Karpas-422 (cell line): ENCODE measurements at regions not wholly inside any gene's neighbourhood (a gene's known extent, or its start where the extent isn't known, plus 50 kb on each side); places are given as distances from the start of the nearest gene placed in this dataset.

Source experiments
- DNase-seq: peaks from one replicate; pipeline ENCODE4 v3.0.0-alpha.2; 2015
- H2AFZ ChIP-seq: fragments of 200-600 bp; sonication (generic); 2 replicates; pipeline ENCODE4 v1.6.1; 2014; ENCODE audit warnings: antibody characterized with exemption, low read length, mixed read lengths
- H3K27ac ChIP-seq: fragments of 200-600 bp; sonication (generic); 2 replicates; pipeline ENCODE4 v1.5.1; 2014; ENCODE audit warnings: mild to moderate bottlenecking, low read length, moderate library complexity
- H3K27me3 ChIP-seq: fragments of 200-600 bp; sonication (generic); 2 replicates; pipeline ENCODE4 v1.6.1; 2014; ENCODE audit warnings: low read length, mixed read lengths
- H3K36me3 ChIP-seq: fragments of 200-600 bp; sonication (generic); 2 replicates; pipeline ENCODE4 v1.6.1; 2014; ENCODE audit warnings: low read length, mixed read lengths; ENCODE audit not compliant: insufficient read depth
- H3K4me1 ChIP-seq: fragments of 200-600 bp; sonication (generic); 2 replicates; pipeline ENCODE4 v1.6.1; 2014; ENCODE audit warnings: mild to moderate bottlenecking, low read length, mixed read lengths
- H3K4me2 ChIP-seq: fragments of 200-600 bp; sonication (generic); 2 replicates; pipeline ENCODE4 v1.6.1; 2014; ENCODE audit warnings: low read length, low read depth, mild to moderate bottlenecking; ENCODE audit not compliant: poor library complexity, severe bottlenecking
- H3K4me3 ChIP-seq: fragments of 200-600 bp; sonication (generic); 2 replicates; pipeline ENCODE4 v1.5.1; 2014; ENCODE audit warnings: mild to moderate bottlenecking, antibody characterized with exemption, low read length, mixed read lengths
- H3K79me2 ChIP-seq: fragments of 200-600 bp; sonication (generic); 2 replicates; pipeline ENCODE4 v1.6.1; 2014; ENCODE audit warnings: mild to moderate bottlenecking, low read length, mixed read lengths
- H3K9ac ChIP-seq: fragments of 200-600 bp; sonication (generic); 2 replicates; pipeline ENCODE4 v1.6.0; 2014; ENCODE audit warnings: low read length
- H3K9me2 ChIP-seq: fragments of 200-600 bp; sonication (generic), shearing (Covaris generic); replicated peaks from 2 replicates; pipeline ENCODE4 v1.6.0; 2014; ENCODE audit warnings: mild to moderate bottlenecking, low read length, moderate library complexity; ENCODE audit not compliant: insufficient read depth
- H3K9me3 ChIP-seq: fragments of 300-700, 200-600 bp; sonication (generic); 2 replicates; pipeline ENCODE4 v1.6.1; 2014; ENCODE audit warnings: low read length, mixed read lengths
- H4K20me1 ChIP-seq: fragments of 200-600 bp; sonication (generic); 2 replicates; pipeline ENCODE4 v1.6.1; 2014; ENCODE audit warnings: mild to moderate bottlenecking, antibody characterized with exemption, low read length, low read depth; ENCODE audit not compliant: insufficient read depth

GRCh38 chr4:116870686-116871085 is 214.7 kb downstream of the TRAM1L1 start:
- Histone ChIP-seq H3K4me2 (no peak overlapping the region), H4K20me1 (no peaks in the 10 kb centered on the region), H3K27me3 (no peaks in the 10 kb centered on the region), H3K4me3 (no peak overlapping the region), H3K9me3 (peaks cover 18% of the 10 kb centered on the region; the same call in 1 of the 2 replicates), H3K27ac (no peak overlapping the region), H3K79me2 (no peaks in the 10 kb centered on the region), H3K36me3 (no peaks in the 10 kb centered on the region), H3K9ac (no peak overlapping the region), H3K4me1 (no peaks in the 10 kb centered on the region), H3K9me2 (no peaks in the 10 kb centered on the region), H2AFZ (no peak overlapping the region)
- DNase-seq = no peak

GRCh38 chr4:116866106-116866505 is 219.3 kb downstream of the TRAM1L1 start:
- no peaks in the 10 kb centered on the region for H3K79me2 ChIP-seq
- no peaks in the 10 kb centered on the region for H4K20me1 ChIP-seq
- peaks cover 19% of the 10 kb centered on the region; the same call in 1 of the 2 replicates for H3K9me3 ChIP-seq
- no peak overlapping the region for H3K9ac ChIP-seq
- H3K27ac ChIP-seq = no peak overlapping the region
- no peaks in the 10 kb centered on the region for H3K36me3 ChIP-seq
- DNase-seq = no peak
- H3K4me3 ChIP-seq = no peak overlapping the region
- H2AFZ ChIP-seq = no peak overlapping the region
- peaks cover 6% of the 10 kb centered on the region; the same call in 1 of the 2 replicates for H3K9me2 ChIP-seq
- no peaks in the 10 kb centered on the region for H3K4me1 ChIP-seq
- H3K4me2 ChIP-seq = no peak overlapping the region
- no peaks in the 10 kb centered on the region for H3K27me3 ChIP-seq

GRCh38 chr4:116862592-116862991 is 222.8 kb downstream of the TRAM1L1 start:
- H3K4me3 ChIP-seq = no peak overlapping the region
- H3K36me3 ChIP-seq = no peaks in the 10 kb centered on the region
- no peak overlapping the region for H3K4me2 ChIP-seq
- no peak for DNase-seq
- no peaks in the 10 kb centered on the region for H3K27me3 ChIP-seq
- no peaks in the 10 kb centered on the region for H4K20me1 ChIP-seq
- no peak overlapping the region for H2AFZ ChIP-seq
- H3K9me3 ChIP-seq = peaks cover 22% of the 10 kb centered on the region
- H3K4me1 ChIP-seq = no peaks in the 10 kb centered on the region
- H3K9me2 ChIP-seq = peaks cover 6% of the 10 kb centered on the region; the same call in 1 of the 2 replicates
- no peak overlapping the region for H3K9ac ChIP-seq
- H3K79me2 ChIP-seq = no peaks in the 10 kb centered on the region
- H3K27ac ChIP-seq = no peak overlapping the region

GRCh38 chr4:116860891-116861290 is 224.5 kb downstream of the TRAM1L1 start:
- H2AFZ ChIP-seq = no peak overlapping the region
- H3K27me3 ChIP-seq = no peaks in the 10 kb centered on the region
- peaks cover 26% of the 10 kb centered on the region for H3K9me3 ChIP-seq
- H3K9me2 ChIP-seq = peaks cover 6% of the 10 kb centered on the region; the same call in 1 of the 2 replicates
- no peaks in the 10 kb centered on the region for H3K36me3 ChIP-seq
- no peaks in the 10 kb centered on the region for H3K4me1 ChIP-seq
- no peaks in the 10 kb centered on the region for H3K79me2 ChIP-seq
- no peak for DNase-seq
- H4K20me1 ChIP-seq = no peaks in the 10 kb centered on the region
- H3K9ac ChIP-seq = no peak overlapping the region
- no peak overlapping the region for H3K4me3 ChIP-seq
- no peak overlapping the region for H3K27ac ChIP-seq
- no peak overlapping the region for H3K4me2 ChIP-seq

DNA sequence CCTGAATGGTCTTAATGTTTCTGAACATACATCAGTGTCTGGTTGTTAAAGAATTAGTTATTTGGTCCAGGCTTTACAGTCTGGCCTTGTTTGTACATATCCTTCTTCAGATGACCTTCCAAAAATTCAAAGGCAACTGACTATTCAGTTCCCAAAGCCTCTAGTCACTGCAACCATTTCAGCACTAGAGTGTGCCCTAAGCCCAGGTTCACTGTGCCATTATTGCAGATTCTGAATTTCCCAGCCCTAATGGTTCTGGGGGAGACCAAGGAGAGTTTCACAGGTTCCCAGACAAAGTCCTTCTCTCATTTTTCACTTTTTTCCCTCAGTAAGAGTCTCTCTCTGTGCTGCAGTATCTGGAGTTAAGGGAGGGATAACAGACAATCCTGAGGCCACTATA is 235.8 kb downstream of the TRAM1L1 start:
- H3K36me3 ChIP-seq = no peaks in the 10 kb centered on the region
- H2AFZ ChIP-seq = no peak overlapping the region
- H3K9me3 ChIP-seq = peaks cover 24% of the 10 kb centered on the region
- H3K4me1 ChIP-seq = no peaks in the 10 kb centered on the region
- no peak overlapping the region for H3K4me2 ChIP-seq
- no peaks in the 10 kb centered on the region for H4K20me1 ChIP-seq
- no peak for DNase-seq
- H3K27me3 ChIP-seq = no peaks in the 10 kb centered on the region
- no peaks in the 10 kb centered on the region for H3K79me2 ChIP-seq
- no peak overlapping the region for H3K9ac ChIP-seq
- no peak overlapping the region for H3K27ac ChIP-seq
- no peaks in the 10 kb centered on the region for H3K9me2 ChIP-seq
- H3K4me3 ChIP-seq = no peak overlapping the region

GRCh38 chr4:116847616-116848015 is 237.8 kb downstream of the TRAM1L1 start:
- no peaks in the 10 kb centered on the region for H3K4me1 ChIP-seq
- no peaks in the 10 kb centered on the region for H3K36me3 ChIP-seq
- H3K4me2 ChIP-seq = no peak overlapping the region
- H2AFZ ChIP-seq = no peak overlapping the region
- H3K9me3 ChIP-seq = peaks cover 32% of the 10 kb centered on the region
- H3K27ac ChIP-seq = no peak overlapping the region
- H3K79me2 ChIP-seq = no peaks in the 10 kb centered on the region
- H3K27me3 ChIP-seq = no peaks in the 10 kb centered on the region
- no peaks in the 10 kb centered on the region for H4K20me1 ChIP-seq
- no peak for DNase-seq
- no peaks in the 10 kb centered on the region for H3K9me2 ChIP-seq
- H3K9ac ChIP-seq = no peak overlapping the region
- no peak overlapping the region for H3K4me3 ChIP-seq

DNA sequence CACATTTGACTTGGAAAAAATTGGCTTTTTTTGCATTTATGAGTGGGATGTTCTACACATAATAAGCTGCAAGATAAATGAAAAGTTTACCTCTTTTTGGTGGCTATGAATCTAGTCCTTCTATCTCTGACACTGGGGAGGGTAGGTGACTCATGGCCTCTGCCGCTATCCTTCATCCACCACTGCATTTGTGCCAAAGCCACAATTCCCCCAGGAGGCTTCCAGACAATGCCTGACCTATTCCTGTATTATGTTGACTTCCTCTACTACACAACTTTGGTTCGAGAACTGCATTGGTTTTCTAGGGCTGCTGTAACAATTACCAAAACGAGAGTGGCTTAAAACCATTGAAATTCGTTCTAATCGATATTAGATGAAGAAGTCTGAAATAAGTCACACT is 245.6 kb downstream of the TRAM1L1 start:
- Histone ChIP-seq H3K4me3 (no peak overlapping the region), H3K27ac (no peak overlapping the region), H3K9me2 (no peaks in the 10 kb centered on the region), H2AFZ (no peak overlapping the region), H3K9me3 (peaks cover 21% of the 10 kb centered on the region), H3K36me3 (no peaks in the 10 kb centered on the region), H3K79me2 (no peaks in the 10 kb centered on the region), H3K4me1 (no peaks in the 10 kb centered on the region), H3K9ac (no peak overlapping the region), H3K4me2 (no peak overlapping the region), H3K27me3 (no peaks in the 10 kb centered on the region), H4K20me1 (no peaks in the 10 kb centered on the region)
- DNase-seq = no peak

GRCh38 chr4:116838609-116839008 is 246.8 kb downstream of the TRAM1L1 start:
- no peak overlapping the region for H3K4me2 ChIP-seq
- H3K4me3 ChIP-seq = no peak overlapping the region
- H3K27me3 ChIP-seq = no peaks in the 10 kb centered on the region
- no peak overlapping the region for H2AFZ ChIP-seq
- no peaks in the 10 kb centered on the region for H3K9me2 ChIP-seq
- no peak overlapping the region for H3K27ac ChIP-seq
- no peak overlapping the region for H3K9ac ChIP-seq
- H3K79me2 ChIP-seq = no peaks in the 10 kb centered on the region
- H4K20me1 ChIP-seq = no peaks in the 10 kb centered on the region
- no peak for DNase-seq
- H3K36me3 ChIP-seq = no peaks in the 10 kb centered on the region
- peaks cover 24% of the 10 kb centered on the region for H3K9me3 ChIP-seq
- no peaks in the 10 kb centered on the region for H3K4me1 ChIP-seq

DNA sequence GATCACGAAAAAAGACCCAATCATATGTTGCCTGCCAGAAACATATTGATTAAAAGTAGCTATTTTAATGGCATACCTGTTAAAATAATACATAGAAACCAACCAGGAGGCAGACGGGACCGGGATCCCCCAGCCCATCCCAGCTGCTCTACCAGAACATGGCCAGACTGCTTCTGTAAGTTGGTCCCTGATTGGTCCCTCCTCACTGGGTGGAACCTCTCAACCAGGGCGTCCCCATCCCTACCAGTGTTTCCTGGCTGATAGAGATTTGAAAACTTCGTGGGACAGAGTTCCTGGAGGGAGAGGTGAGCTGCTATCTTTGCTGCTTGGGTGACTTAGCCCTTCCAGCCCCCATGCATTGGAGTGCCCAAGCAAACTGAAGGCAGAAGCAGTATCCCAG is 256.2 kb downstream of the TRAM1L1 start:
- no peak for DNase-seq

More for the DNA sequence above, 256.2 kb downstream of the TRAM1L1 start:
- Histone ChIP-seq H3K27me3 (no peaks in the 10 kb centered on the region), H3K9me3 (peaks cover 24% of the 10 kb centered on the region), H2AFZ (no peak overlapping the region), H4K20me1 (no peaks in the 10 kb centered on the region), H3K9ac (no peak overlapping the region), H3K27ac (no peak overlapping the region), H3K36me3 (no peaks in the 10 kb centered on the region), H3K9me2 (no peaks in the 10 kb centered on the region), H3K4me1 (no peaks in the 10 kb centered on the region), H3K4me3 (no peak overlapping the region), H3K4me2 (no peak overlapping the region), H3K79me2 (no peaks in the 10 kb centered on the region)
